GM10266 (cell line): ENCODE measurements at regions not wholly inside any gene's neighbourhood (a gene's known extent, or its start where the extent isn't known, plus 50 kb on each side); places are given as distances from the start of the nearest gene placed in this dataset.

Source experiments
- DNase-seq: peaks from one replicate; pipeline ENCODE4 v3.0.0; 2012; ENCODE audit errors: extremely low spot score
- CTCF ChIP-seq: IDR thresholded peaks from 2 replicates; pipeline ENCODE4 v1.5.1; 2012; ENCODE audit warnings: mild to moderate bottlenecking, low read depth; ENCODE audit not compliant: control insufficient read depth, insufficient read depth; ENCODE audit errors: missing control alignments

- TF ChIP-seq CTCF, result no peak
- DNase-seq, result no peak
Observed at GRCh38 chr1:221925947-221926346, 184.1 kb upstream of the DUSP10 start.

- no peak for DNase-seq
- no peak for TF ChIP-seq CTCF
Observed at GRCh38 chr1:221923929-221924598, 182.2 kb upstream of the DUSP10 start.

- no peak for DNase-seq
- TF ChIP-seq CTCF, result no peak
Observed at GRCh38 chr1:221921936-221922335, 180.0 kb upstream of the DUSP10 start.

- no peak for TF ChIP-seq CTCF
- DNase-seq, result no peak
Observed at GRCh38 chr1:221919743-221920142, 177.9 kb upstream of the DUSP10 start.

- no peak for TF ChIP-seq CTCF
- DNase-seq, result no peak
Observed at GRCh38 chr1:221919341-221919740, 177.5 kb upstream of the DUSP10 start.

GRCh38 chr1:221916176-221916575 is 174.3 kb upstream of the DUSP10 start:
- TF ChIP-seq CTCF, result no peak
- no peak for DNase-seq

GRCh38 chr1:221915764-221916163 is 173.9 kb upstream of the DUSP10 start:
- TF ChIP-seq CTCF, result no peak
- DNase-seq, result no peak
